ENCODE measurements at regions not wholly inside any gene's neighbourhood (a gene's known extent, or its start where the extent isn't known, plus 50 kb on each side); places are given as distances from the start of the nearest gene placed in this dataset.

DNA sequence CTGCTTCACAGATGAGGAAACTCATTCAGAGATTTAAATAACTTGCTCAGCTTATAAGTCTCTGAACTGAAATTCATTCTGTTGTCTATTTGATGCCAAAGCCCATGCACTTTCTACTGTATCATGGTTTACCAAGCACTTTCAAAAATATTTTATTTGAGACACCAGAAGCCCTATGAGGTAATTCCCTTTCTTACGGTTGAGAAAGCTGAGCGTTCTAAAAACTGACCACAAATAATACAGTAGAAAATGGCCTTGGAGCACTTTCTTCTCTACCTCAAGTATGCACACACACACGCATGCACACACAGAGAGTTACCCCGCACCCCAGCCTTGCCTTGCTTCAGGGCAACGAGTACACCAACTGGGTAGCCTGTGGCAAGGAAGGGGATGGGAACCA, 228.5 kb downstream of the RFC3 start:
- no peaks in the 10 kb centered on the region for H3K27me3 ChIP-seq (ENCODE audit: insufficient read depth, low read length, poor library complexity)
- H3K4me2 ChIP-seq (ENCODE audit: insufficient read depth, low read length) = no peak overlapping the region
- H4K20me1 ChIP-seq (ENCODE audit: insufficient read depth, low read length) = no peaks in the 10 kb centered on the region
- H3K9ac ChIP-seq (ENCODE audit: low read depth, low read length) = no peak overlapping the region
- TF ChIP-seq, protein P1, sequence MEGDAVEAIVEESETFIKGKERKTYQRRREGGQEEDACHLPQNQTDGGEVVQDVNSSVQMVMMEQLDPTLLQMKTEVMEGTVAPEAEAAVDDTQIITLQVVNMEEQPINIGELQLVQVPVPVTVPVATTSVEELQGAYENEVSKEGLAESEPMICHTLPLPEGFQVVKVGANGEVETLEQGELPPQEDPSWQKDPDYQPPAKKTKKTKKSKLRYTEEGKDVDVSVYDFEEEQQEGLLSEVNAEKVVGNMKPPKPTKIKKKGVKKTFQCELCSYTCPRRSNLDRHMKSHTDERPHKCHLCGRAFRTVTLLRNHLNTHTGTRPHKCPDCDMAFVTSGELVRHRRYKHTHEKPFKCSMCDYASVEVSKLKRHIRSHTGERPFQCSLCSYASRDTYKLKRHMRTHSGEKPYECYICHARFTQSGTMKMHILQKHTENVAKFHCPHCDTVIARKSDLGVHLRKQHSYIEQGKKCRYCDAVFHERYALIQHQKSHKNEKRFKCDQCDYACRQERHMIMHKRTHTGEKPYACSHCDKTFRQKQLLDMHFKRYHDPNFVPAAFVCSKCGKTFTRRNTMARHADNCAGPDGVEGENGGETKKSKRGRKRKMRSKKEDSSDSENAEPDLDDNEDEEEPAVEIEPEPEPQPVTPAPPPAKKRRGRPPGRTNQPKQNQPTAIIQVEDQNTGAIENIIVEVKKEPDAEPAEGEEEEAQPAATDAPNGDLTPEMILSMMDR (IDR thresholded peaks at IDR 0.05; ENCODE audit: borderline replicate concordance, extremely low read depth, low read length, poor library complexity, severe bottlenecking) = no peak
- TF ChIP-seq EZH2 (IDR thresholded peaks at IDR 0.05; ENCODE audit: borderline replicate concordance, low read depth, low read length, severe bottlenecking) = no peak
- H3K36me3 ChIP-seq (ENCODE audit: insufficient read depth, low read length) = no peaks in the 10 kb centered on the region
- no peak for DNase-seq
- H3K9me3 ChIP-seq (ENCODE audit: insufficient read depth, low read length, severe bottlenecking) = no peaks in the 10 kb centered on the region
- no peaks in the 10 kb centered on the region for H3K79me2 ChIP-seq (ENCODE audit: insufficient read depth, low read length)
- H3K4me1 ChIP-seq (ENCODE audit: insufficient read depth, low read length) = no peaks in the 10 kb centered on the region
- no peak overlapping the region for H3K27ac ChIP-seq (ENCODE audit: low read length)
- H3K4me3 ChIP-seq (ENCODE audit: low read depth in 1 of 2, low read length in 2 of 2) = no peak overlapping the region
- ATAC-seq (ENCODE audit: insufficient read depth, low read depth) = no peak
- no peak overlapping the region for H2AFZ ChIP-seq (ENCODE audit: low read depth, low read length)

DNA sequence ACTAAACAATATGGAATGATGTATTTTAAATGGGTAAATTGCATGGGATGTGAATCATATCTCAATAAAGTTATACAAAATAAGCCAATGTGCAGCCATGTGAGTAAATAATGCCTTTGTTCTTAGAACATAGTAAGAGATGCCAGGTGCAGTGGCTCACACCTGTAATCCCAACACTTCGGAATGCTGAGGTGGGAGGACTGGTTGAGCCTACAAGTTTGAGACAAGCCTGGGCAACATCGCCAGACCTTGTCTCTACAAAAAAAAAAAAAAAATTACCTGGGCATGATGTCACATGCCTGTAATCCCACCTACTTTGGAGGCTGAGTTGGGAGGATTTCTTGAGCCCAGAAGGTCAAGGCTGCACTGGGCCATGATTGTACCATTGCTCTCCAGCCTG, 230.7 kb downstream of the RFC3 start:
- Histone ChIP-seq H4K20me1 (ENCODE audit: insufficient read depth, low read length) (no peaks in the 10 kb centered on the region), H3K4me3 (ENCODE audit: low read depth in 1 of 2, low read length in 2 of 2) (no peak overlapping the region), H3K27ac (ENCODE audit: low read length) (no peak overlapping the region), H3K4me2 (ENCODE audit: insufficient read depth, low read length) (no peak overlapping the region), H3K36me3 (ENCODE audit: insufficient read depth, low read length) (no peaks in the 10 kb centered on the region), H3K79me2 (ENCODE audit: insufficient read depth, low read length) (no peaks in the 10 kb centered on the region), H3K4me1 (ENCODE audit: insufficient read depth, low read length) (no peaks in the 10 kb centered on the region), H3K9me3 (ENCODE audit: insufficient read depth, low read length, severe bottlenecking) (no peaks in the 10 kb centered on the region), H3K27me3 (ENCODE audit: insufficient read depth, low read length, poor library complexity) (no peaks in the 10 kb centered on the region), H2AFZ (ENCODE audit: low read depth, low read length) (no peak overlapping the region), H3K9ac (ENCODE audit: low read depth, low read length) (no peak overlapping the region)
- ATAC-seq (ENCODE audit: insufficient read depth, low read depth) (no peak), DNase-seq (no peak)
- no peak for TF ChIP-seq EZH2 (IDR thresholded peaks at IDR 0.05; ENCODE audit: borderline replicate concordance, low read depth, low read length, severe bottlenecking)
- TF ChIP-seq, protein P1 (IDR thresholded peaks at IDR 0.05; ENCODE audit: borderline replicate concordance, extremely low read depth, low read length, poor library complexity, severe bottlenecking) = no peak

DNA sequence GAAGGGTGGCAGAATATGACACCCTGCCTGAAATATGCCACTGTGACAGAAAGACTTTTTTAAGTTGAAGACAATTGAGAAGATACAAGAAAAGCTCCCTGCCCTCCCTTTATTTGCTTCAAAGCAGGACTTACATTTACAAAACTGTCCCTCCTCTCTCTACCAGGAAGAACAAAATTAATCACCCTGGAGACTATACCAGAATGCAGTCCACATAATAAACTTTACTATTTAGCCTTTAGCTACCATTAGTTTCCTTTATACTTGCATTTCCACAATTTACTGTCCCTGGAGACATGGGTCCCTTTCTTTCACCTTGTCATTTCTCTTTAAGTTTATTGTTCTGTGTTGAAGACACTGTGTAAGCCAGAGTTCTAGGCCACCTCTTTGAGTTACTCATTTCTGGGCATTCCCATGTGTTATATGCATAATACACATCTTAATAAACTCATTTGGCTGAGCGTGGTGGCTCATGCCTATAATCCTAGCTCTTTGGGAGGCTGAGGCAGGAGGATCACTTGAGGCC, 238.8 kb downstream of the RFC3 start:
- H3K4me2 ChIP-seq (ENCODE audit: insufficient read depth, low read length) = no peak overlapping the region
- H3K27ac ChIP-seq (ENCODE audit: low read length) = no peak overlapping the region
- no peaks in the 10 kb centered on the region for H3K4me1 ChIP-seq (ENCODE audit: insufficient read depth, low read length)
- no peaks in the 10 kb centered on the region for H3K27me3 ChIP-seq (ENCODE audit: insufficient read depth, low read length, poor library complexity)
- no peak overlapping the region for H3K4me3 ChIP-seq (ENCODE audit: low read depth in 1 of 2, low read length in 2 of 2)
- no peaks in the 10 kb centered on the region for H3K36me3 ChIP-seq (ENCODE audit: insufficient read depth, low read length)
- H2AFZ ChIP-seq (ENCODE audit: low read depth, low read length) = no peak overlapping the region
- no peak overlapping the region for H3K9ac ChIP-seq (ENCODE audit: low read depth, low read length)
- ATAC-seq (ENCODE audit: insufficient read depth, low read depth) (no peak), DNase-seq (no peak)
- no peaks in the 10 kb centered on the region for H3K9me3 ChIP-seq (ENCODE audit: insufficient read depth, low read length, severe bottlenecking)
- H4K20me1 ChIP-seq (ENCODE audit: insufficient read depth, low read length) = no peaks in the 10 kb centered on the region
- TF ChIP-seq, protein P1 (IDR thresholded peaks at IDR 0.05; ENCODE audit: borderline replicate concordance, extremely low read depth, low read length, poor library complexity, severe bottlenecking) = no peak
- no peak for TF ChIP-seq EZH2 (IDR thresholded peaks at IDR 0.05; ENCODE audit: borderline replicate concordance, low read depth, low read length, severe bottlenecking)
- no peaks in the 10 kb centered on the region for H3K79me2 ChIP-seq (ENCODE audit: insufficient read depth, low read length)

Data from DND-41 (cell line).